Nephron progenitor cell (in vitro differentiated cells): ENCODE measurements at regions not wholly inside any gene's neighbourhood (a gene's known extent, or its start where the extent isn't known, plus 50 kb on each side); places are given as distances from the start of the nearest gene placed in this dataset.

Source experiments
- DNase-seq: peaks from one replicate; pipeline ENCODE4 v3.0.0; 2021
- H3K27ac Mint-ChIP-seq: 2 replicates; pipeline ENCODE4 v1.8.0; 2021; ENCODE audit warnings: mild to moderate bottlenecking, moderate library complexity, mixed read lengths
- H3K27me3 Mint-ChIP-seq: 2 replicates; pipeline ENCODE4 v1.8.0; 2021; ENCODE audit warnings: mild to moderate bottlenecking, low read depth, mixed read lengths; ENCODE audit not compliant: poor library complexity
- H3K36me3 Mint-ChIP-seq: 2 replicates; pipeline ENCODE4 v1.8.0; 2021; ENCODE audit warnings: low read depth, mixed read lengths
- H3K4me1 Mint-ChIP-seq: 2 replicates; pipeline ENCODE4 v1.8.0; 2021; ENCODE audit warnings: mixed read lengths
- H3K4me3 Mint-ChIP-seq: 2 replicates; pipeline ENCODE4 v1.8.0; 2021; ENCODE audit warnings: mild to moderate bottlenecking, moderate library complexity, mixed read lengths
- H3K9me3 Mint-ChIP-seq: 2 replicates; pipeline ENCODE4 v1.8.0; 2021; ENCODE audit warnings: mild to moderate bottlenecking, moderate library complexity, mixed read lengths
- TF ChIP-seq, protein P1 (sequence below): fragments of 200-600 bp; sonication (generic); IDR thresholded peaks from 2 replicates; pipeline ENCODE4 v1.5.0; 2021; ENCODE audit warnings: antibody characterized with exemption

DNA sequence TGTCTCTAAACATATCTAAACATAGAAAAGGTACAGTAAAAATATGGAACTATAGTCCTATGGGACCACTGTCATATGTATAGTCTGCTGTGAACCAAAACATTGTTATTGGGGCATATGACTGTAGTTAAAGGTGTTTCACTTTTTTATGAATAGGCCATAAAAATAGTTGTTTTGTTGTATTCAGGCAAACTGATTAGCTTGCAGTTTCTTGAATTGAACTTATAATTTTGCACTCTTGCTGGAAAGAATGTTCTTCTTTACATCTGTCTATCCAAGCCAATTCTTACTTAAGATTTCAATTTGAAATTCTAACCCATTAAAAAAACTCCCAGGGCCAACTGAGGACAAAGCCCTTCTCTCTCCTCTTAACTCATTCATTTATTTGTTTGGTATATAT is 234.1 kb downstream of the NOVA1 start:
- Mint-ChIP-seq H3K27ac (no peak overlapping the region), H3K36me3 (no peaks in the 10 kb centered on the region)
- no peak for DNase-seq

DNA sequence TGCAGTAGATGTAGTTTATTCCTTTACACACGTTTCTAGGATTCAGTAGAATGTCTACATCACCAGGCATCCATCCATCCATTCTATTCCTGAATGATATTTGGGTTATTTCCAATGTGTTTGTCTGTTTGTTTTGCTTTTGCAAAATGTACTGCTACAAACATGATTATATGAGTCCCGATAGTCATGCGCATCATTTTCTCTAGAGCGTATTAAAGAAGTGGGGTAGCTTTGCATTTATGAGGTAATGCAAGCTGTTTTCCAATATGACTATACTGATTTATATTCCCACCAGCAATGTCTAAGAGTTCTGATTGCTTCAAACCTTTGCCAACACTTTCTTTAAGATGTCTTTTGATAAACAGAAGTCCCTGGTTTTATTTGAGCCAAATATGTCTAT is 253.2 kb downstream of the NOVA1 start:
- no peak overlapping the region for H3K27ac Mint-ChIP-seq
- no peak for DNase-seq
- TF ChIP-seq, protein P1, sequence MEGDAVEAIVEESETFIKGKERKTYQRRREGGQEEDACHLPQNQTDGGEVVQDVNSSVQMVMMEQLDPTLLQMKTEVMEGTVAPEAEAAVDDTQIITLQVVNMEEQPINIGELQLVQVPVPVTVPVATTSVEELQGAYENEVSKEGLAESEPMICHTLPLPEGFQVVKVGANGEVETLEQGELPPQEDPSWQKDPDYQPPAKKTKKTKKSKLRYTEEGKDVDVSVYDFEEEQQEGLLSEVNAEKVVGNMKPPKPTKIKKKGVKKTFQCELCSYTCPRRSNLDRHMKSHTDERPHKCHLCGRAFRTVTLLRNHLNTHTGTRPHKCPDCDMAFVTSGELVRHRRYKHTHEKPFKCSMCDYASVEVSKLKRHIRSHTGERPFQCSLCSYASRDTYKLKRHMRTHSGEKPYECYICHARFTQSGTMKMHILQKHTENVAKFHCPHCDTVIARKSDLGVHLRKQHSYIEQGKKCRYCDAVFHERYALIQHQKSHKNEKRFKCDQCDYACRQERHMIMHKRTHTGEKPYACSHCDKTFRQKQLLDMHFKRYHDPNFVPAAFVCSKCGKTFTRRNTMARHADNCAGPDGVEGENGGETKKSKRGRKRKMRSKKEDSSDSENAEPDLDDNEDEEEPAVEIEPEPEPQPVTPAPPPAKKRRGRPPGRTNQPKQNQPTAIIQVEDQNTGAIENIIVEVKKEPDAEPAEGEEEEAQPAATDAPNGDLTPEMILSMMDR: no peak
- no peaks in the 10 kb centered on the region for H3K4me1 Mint-ChIP-seq
- no peaks in the 10 kb centered on the region for H3K9me3 Mint-ChIP-seq
- H3K4me3 Mint-ChIP-seq: no peak overlapping the region
- no peaks in the 10 kb centered on the region for H3K36me3 Mint-ChIP-seq
- no peaks in the 10 kb centered on the region for H3K27me3 Mint-ChIP-seq

More for the DNA sequence above, 234.1 kb downstream of the NOVA1 start:
- Mint-ChIP-seq H3K9me3 (no peaks in the 10 kb centered on the region), H3K4me3 (no peak overlapping the region), H3K4me1 (no peaks in the 10 kb centered on the region), H3K27me3 (no peaks in the 10 kb centered on the region)
- TF ChIP-seq, protein P1: no peak

DNA sequence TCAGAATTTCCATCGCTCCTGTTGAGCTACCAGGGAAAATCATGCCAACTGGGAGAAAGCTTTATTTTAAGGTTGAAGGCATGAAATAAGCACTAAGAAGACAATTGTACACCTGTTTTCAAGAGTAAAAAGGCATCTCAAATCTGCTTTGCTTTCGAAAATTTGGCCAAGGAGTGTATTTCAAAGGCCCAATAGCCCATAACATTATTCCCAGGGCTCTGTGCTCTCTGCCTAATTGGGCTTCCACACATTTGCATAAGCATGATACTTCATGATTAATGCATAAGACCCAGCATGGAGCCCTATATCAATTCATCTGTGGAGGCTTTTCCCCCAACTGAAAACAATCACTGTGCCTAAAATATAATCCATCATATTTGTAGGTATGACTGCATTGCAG is 258.5 kb downstream of the NOVA1 start:
- peaks cover 3% of the 10 kb centered on the region for H3K27me3 Mint-ChIP-seq
- no peaks in the 10 kb centered on the region for H3K4me1 Mint-ChIP-seq
- TF ChIP-seq, protein P1: no peak
- no peak overlapping the region for H3K4me3 Mint-ChIP-seq
- DNase-seq: no peak
- no peaks in the 10 kb centered on the region for H3K9me3 Mint-ChIP-seq
- no peak overlapping the region for H3K27ac Mint-ChIP-seq
- no peaks in the 10 kb centered on the region for H3K36me3 Mint-ChIP-seq

DNA sequence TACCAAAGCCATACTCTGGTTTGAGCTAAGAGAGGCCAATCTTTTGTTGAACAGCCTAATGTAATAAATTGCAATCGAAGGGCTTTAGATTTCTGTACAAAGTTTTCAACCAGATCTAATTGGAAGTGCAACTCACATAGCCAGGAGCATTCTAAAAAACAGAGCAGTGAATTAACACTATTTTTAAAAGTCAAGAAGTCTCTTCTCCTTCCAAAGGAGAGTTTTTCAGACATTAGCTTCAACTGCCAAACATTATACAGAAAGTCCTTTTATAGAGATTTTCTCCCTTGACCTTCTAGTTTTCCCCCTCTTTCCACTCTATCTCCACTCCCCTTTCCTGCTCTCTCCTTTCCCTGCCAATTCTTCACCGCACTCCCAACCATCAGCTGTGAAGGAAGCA is 259.6 kb downstream of the NOVA1 start:
- DNase-seq: no peak
- no peaks in the 10 kb centered on the region for H3K36me3 Mint-ChIP-seq
- no peaks in the 10 kb centered on the region for H3K4me1 Mint-ChIP-seq
- TF ChIP-seq, protein P1: no peak
- H3K27ac Mint-ChIP-seq: no peak overlapping the region
- no peaks in the 10 kb centered on the region for H3K9me3 Mint-ChIP-seq
- peaks cover 3% of the 10 kb centered on the region for H3K27me3 Mint-ChIP-seq
- no peak overlapping the region for H3K4me3 Mint-ChIP-seq

DNA sequence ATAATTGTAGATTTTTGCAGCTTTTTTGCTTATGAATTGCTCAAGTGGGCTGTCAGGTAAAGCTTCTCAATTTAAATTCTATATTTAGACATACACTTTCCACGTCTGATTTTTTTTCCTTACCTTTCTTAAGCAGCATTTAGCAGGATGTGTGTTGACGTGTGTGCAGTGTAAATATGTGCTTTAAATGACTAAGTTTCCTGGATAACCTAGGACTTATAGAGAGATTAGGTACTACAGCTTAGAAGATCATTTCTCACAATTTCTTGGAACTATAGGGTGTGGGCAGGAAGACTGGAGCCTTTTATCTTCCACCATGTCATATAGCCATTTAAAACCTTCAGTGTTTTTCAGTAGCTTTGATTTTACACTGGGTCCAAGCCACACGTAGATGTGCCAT is 263.5 kb downstream of the NOVA1 start:
- TF ChIP-seq, protein P1: no peak
- no peaks in the 10 kb centered on the region for H3K4me1 Mint-ChIP-seq

DNA sequence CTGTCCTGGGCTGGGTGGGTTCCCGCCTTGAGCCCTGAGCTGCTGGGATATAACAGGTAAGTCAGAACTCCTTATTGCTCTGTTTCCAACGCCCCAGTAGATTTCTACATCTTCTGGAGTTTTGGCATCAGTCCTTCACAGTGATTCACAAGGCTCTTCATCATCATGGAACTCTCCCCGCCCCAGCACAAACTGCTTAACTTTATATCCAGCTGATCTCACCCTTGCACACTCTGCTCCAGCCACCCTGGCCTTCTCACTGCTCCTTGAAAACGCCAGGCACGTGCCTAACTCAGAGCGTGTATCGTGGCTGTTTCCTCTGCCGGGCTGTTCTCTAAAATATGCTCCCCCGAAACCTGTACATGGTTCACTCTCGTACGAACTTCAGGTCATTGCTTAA is 264.9 kb downstream of the NOVA1 start:
- Mint-ChIP-seq H3K27ac (no peak overlapping the region), H3K4me3 (no peak overlapping the region), H3K4me1 (no peaks in the 10 kb centered on the region), H3K27me3 (no peaks in the 10 kb centered on the region), H3K36me3 (no peaks in the 10 kb centered on the region), H3K9me3 (no peaks in the 10 kb centered on the region)
- no peak for DNase-seq
- TF ChIP-seq, protein P1: no peak

More for the DNA sequence above, 263.5 kb downstream of the NOVA1 start:
- H3K27ac Mint-ChIP-seq: no peak overlapping the region
- no peaks in the 10 kb centered on the region for H3K36me3 Mint-ChIP-seq
- H3K9me3 Mint-ChIP-seq: no peaks in the 10 kb centered on the region
- no peak for DNase-seq
- no peak overlapping the region for H3K4me3 Mint-ChIP-seq
- peaks cover 3% of the 10 kb centered on the region for H3K27me3 Mint-ChIP-seq
